ENCODE measurements at regions not wholly inside any gene's neighbourhood (a gene's known extent, or its start where the extent isn't known, plus 50 kb on each side); places are given as distances from the start of the nearest gene placed in this dataset.

- DNase-seq (ENCODE audit: low read depth, low spot score), result no peak
- no peak for TF ChIP-seq CTCF (IDR thresholded peaks at IDR 0.05; ENCODE audit: low read depth, low read length)
- peaks cover 30% of the 10 kb centered on the region for H3K27me3 ChIP-seq (ENCODE audit: control insufficient read depth, insufficient read depth, low read length)
- H3K4me3 ChIP-seq (ENCODE audit: low read depth, low read length), result no peak overlapping the region
- POLR2A ChIA-PET, result no interaction called here
- no peaks in the 10 kb centered on the region for H3K9me3 ChIP-seq (ENCODE audit: control insufficient read depth, insufficient read depth, low read length)
- CTCF ChIA-PET, result interaction anchor here (0.6 to 1.8 kb wide), 3 partner anchors 24 to 27 kb away, joined by 3 to 6 read pairs (median 4); no protein-coding TSS in a partner anchor
- H3K27ac ChIP-seq (ENCODE audit: low read depth, low read length), result no peak overlapping the region
These were observed 67.4 kb upstream of the PRDM11 start for GRCh38 chr11:45079075-45079444.

- H3K9me3 ChIP-seq (ENCODE audit: control insufficient read depth, insufficient read depth, low read length), result no peaks in the 10 kb centered on the region
- H3K27ac ChIP-seq (ENCODE audit: low read depth, low read length), result no peak overlapping the region
- peaks cover 28% of the 10 kb centered on the region for H3K27me3 ChIP-seq (ENCODE audit: control insufficient read depth, insufficient read depth, low read length)
- ChIA-PET CTCF (interaction anchor here (1.8 kb wide), 1 partner anchor 24 kb away, joined by 6 read pairs; no protein-coding TSS in a partner anchor), POLR2A (no interaction called here)
- H3K4me3 ChIP-seq (ENCODE audit: low read depth, low read length), result no peak overlapping the region
- no peak for TF ChIP-seq CTCF (IDR thresholded peaks at IDR 0.05; ENCODE audit: low read depth, low read length)
- no peak for DNase-seq (ENCODE audit: low read depth, low spot score)
These were observed 66.9 kb upstream of the PRDM11 start for GRCh38 chr11:45079567-45079942.

GRCh38 chr11:45079943-45080719 is 66.3 kb upstream of the PRDM11 start:
- ChIA-PET CTCF (interaction anchor here (1.8 kb wide), 1 partner anchor 23 kb away, joined by 6 read pairs; no protein-coding TSS in a partner anchor), POLR2A (no interaction called here)
- DNase-seq (ENCODE audit: low read depth, low spot score), result no peak
- Histone ChIP-seq H3K27me3 (ENCODE audit: control insufficient read depth, insufficient read depth, low read length) (peaks cover 25% of the 10 kb centered on the region), H3K4me3 (ENCODE audit: low read depth, low read length) (no peak overlapping the region), H3K9me3 (ENCODE audit: control insufficient read depth, insufficient read depth, low read length) (no peaks in the 10 kb centered on the region), H3K27ac (ENCODE audit: low read depth, low read length) (no peak overlapping the region)
- TF ChIP-seq CTCF (IDR thresholded peaks at IDR 0.05; ENCODE audit: low read depth, low read length), result no peak

GRCh38 chr11:45082744-45083543 is 63.5 kb upstream of the PRDM11 start:
- no peak for TF ChIP-seq CTCF (IDR thresholded peaks at IDR 0.05; ENCODE audit: low read depth, low read length)
- DNase-seq (ENCODE audit: low read depth, low spot score), result no peak

More at GRCh38 chr11:45082744-45083543, 63.5 kb upstream of the PRDM11 start:
- Histone ChIP-seq H3K27ac (ENCODE audit: low read depth, low read length) (no peak overlapping the region), H3K9me3 (ENCODE audit: control insufficient read depth, insufficient read depth, low read length) (no peaks in the 10 kb centered on the region), H3K27me3 (ENCODE audit: control insufficient read depth, insufficient read depth, low read length) (peaks cover 25% of the 10 kb centered on the region), H3K4me3 (ENCODE audit: low read depth, low read length) (no peak overlapping the region)
- ChIA-PET POLR2A (no interaction called here), CTCF (interaction anchor here (1.0 to 1.4 kb wide), 3 partner anchors 20 to 688 kb away, joined by 3 to 5 read pairs (median 4); no protein-coding TSS in a partner anchor)

Data from AG04450 (cell line).